Right atrium auricular region (tissue), 2 donors: ENCODE measurements at regions not wholly inside any gene's neighbourhood (a gene's known extent, or its start where the extent isn't known, plus 50 kb on each side); places are given as distances from the start of the nearest gene placed in this dataset.

ENCODE experiments used
- DNase-seq: peaks from one replicate; pipeline ENCODE4 v3.0.0-alpha.2; 2019; ENCODE audit warnings: low spot score
- H3K27ac ChIP-seq, 2 donors: fragments of 200-600 bp; sonication (generic); 1 replicate in 1 of 2; 2 replicates in 1 of 2; pipeline ENCODE4 v1.5.1; 2016 to 2019
- H3K27me3 ChIP-seq, 2 donors: fragments of 200-600 bp; sonication (generic); one replicate each; pipeline versions ENCODE4 v1.5.1 to v1.6.0; 2017 to 2019
- H3K36me3 ChIP-seq: fragments of 200-600 bp; sonication (generic); one replicate; pipeline ENCODE4 v1.5.1; 2016
- H3K4me1 ChIP-seq, 2 donors: fragments of 200-600 bp; sonication (generic); one replicate each; pipeline versions ENCODE4 v1.5.1 to v1.6.0; 2017 to 2019
- H3K4me3 ChIP-seq, 2 donors: fragments of 200-600 bp; sonication (generic); 1 replicate in 1 of 2; 2 replicates in 1 of 2; pipeline ENCODE4 v1.5.1; 2017 to 2019; ENCODE audit warnings: mild to moderate bottlenecking in 1 of 2, moderate library complexity in 1 of 2
- H3K9me3 ChIP-seq, 2 donors: fragments of 200-600 bp; sonication (generic); one replicate each; pipeline ENCODE4 v1.5.1; 2019
- TF ChIP-seq, protein P1 (sequence below), 2 donors: fragments of 200-600 bp; sonication (generic); IDR thresholded peaks; one replicate each; pipeline ENCODE4 v1.5.1; 2019; ENCODE audit warnings: antibody characterized with exemption in 2 of 2

DNA sequence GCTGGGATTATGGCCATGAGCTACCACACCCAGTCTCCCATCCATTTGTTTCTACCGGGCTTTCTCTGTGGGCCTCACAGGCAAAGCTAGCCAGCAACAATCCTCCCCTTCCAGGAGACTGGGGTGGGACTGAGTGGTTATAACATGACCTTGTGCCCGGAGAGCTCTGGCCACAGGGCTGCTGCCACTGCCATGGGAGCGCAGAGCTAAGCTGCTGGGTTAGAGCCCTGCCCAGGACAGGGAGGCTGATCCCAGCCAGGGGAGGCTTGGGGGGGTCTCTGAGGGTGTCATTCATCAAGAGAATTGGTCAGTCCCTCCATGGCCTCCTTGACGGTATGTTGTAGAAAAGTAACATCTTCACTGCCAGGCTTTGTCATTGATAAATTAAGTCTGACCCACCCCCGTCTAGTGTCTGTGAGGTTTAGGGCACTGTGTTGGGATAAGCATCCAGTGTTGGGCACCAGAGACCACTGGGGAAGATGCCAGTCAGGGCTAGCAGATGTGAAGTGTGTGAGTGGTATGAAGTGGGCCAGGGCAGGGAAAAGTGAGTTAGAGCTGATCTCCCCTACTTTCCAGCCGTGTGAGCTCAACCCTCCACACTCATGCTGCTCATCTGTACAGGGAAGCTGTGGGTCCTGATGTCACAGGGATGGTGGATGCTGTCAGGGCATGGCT is 368.4 kb upstream of the HS6ST1 start:
- peak; percentile 54 for DNase-seq
- TF ChIP-seq, protein P1, sequence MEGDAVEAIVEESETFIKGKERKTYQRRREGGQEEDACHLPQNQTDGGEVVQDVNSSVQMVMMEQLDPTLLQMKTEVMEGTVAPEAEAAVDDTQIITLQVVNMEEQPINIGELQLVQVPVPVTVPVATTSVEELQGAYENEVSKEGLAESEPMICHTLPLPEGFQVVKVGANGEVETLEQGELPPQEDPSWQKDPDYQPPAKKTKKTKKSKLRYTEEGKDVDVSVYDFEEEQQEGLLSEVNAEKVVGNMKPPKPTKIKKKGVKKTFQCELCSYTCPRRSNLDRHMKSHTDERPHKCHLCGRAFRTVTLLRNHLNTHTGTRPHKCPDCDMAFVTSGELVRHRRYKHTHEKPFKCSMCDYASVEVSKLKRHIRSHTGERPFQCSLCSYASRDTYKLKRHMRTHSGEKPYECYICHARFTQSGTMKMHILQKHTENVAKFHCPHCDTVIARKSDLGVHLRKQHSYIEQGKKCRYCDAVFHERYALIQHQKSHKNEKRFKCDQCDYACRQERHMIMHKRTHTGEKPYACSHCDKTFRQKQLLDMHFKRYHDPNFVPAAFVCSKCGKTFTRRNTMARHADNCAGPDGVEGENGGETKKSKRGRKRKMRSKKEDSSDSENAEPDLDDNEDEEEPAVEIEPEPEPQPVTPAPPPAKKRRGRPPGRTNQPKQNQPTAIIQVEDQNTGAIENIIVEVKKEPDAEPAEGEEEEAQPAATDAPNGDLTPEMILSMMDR (IDR thresholded peaks at IDR 0.05): no peak
- Histone ChIP-seq H3K4me3 (no peak overlapping the region), H3K27ac (no peak overlapping the region), H3K9me3 (no peaks in the 10 kb centered on the region), H3K36me3 (no peaks in the 10 kb centered on the region), H3K4me1 (no peaks in the 10 kb centered on the region), H3K27me3 (no peaks in the 10 kb centered on the region)

DNA sequence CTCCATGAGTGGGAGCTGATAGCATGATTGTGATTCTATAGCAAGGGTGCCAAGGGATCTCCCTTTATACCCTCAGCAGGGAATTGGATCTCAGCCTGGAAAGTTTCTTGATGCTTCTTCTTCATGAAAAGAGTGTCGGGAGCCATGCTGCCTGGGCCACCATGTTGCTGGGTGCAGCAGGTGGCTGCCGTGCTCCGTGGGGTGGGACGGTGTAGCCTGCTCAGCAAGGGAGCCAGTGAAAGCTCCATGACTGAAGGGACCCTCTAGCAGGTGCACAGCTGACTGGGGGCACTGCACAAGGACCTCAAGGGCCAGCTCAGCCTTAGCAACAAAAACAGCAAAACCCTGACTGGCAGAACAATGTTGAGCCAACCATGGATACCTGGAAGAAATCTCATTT is 368.9 kb upstream of the HS6ST1 start:
- Histone ChIP-seq H3K9me3 (no peaks in the 10 kb centered on the region), H3K27ac (no peak overlapping the region), H3K36me3 (no peaks in the 10 kb centered on the region), H3K4me1 (no peaks in the 10 kb centered on the region), H3K4me3 (no peak overlapping the region), H3K27me3 (no peaks in the 10 kb centered on the region)
- DNase-seq: peak; percentile 26
- TF ChIP-seq, protein P1 (IDR thresholded peaks at IDR 0.05): no peak

DNA sequence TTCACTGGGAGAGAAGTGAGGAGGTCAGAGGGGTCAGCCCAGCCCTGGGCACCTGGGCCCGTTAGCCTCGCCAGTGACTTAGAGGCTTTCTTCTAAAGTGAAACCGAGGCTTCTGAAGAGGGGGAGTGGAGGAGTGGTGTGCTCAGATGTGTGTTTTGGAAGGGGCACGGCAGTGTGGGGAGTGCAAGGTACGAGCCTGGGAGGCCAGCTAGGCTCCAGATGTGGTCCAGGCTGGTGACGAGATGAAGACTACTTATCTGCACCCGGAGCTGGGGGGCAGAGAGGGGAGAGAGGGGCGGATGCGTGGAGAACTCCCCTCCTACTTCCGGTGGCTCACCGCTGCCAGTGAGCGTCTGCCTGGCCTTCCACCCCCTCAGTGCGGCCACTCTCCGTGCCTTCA is 371.3 kb upstream of the HS6ST1 start:
- peak; percentile 30 for DNase-seq
- H3K4me3 ChIP-seq: no peak overlapping the region
- TF ChIP-seq, protein P1 (IDR thresholded peaks at IDR 0.05): no peak
- H3K36me3 ChIP-seq: no peaks in the 10 kb centered on the region
- H3K4me1 ChIP-seq: no peaks in the 10 kb centered on the region
- H3K27me3 ChIP-seq: no peaks in the 10 kb centered on the region
- H3K27ac ChIP-seq: no peak overlapping the region
- H3K9me3 ChIP-seq: no peaks in the 10 kb centered on the region

DNA sequence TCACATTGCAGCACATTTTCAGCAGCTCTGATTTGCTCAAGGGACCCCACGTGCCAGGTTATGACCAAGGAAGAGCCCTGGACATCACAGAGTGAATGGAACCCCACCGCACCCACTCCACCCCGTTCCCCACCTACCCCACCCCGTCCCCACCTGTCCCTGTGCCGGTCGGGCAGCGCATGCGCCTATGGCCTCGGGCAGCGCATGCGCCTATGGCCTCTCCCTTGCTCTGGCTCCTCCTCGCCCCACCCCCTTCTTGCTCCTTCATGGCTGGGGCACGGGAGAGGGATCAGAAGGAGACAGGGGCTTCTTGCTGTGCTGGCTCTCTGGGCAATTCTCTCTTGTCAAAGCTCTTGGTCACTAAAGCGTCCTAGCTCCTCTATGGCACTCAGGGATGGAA is 371.8 kb upstream of the HS6ST1 start:
- no peaks in the 10 kb centered on the region for H3K9me3 ChIP-seq
- peak; percentile 38 for DNase-seq
- TF ChIP-seq, protein P1 (IDR thresholded peaks at IDR 0.05): no peak
- no peak overlapping the region for H3K27ac ChIP-seq
- no peaks in the 10 kb centered on the region for H3K36me3 ChIP-seq
- H3K4me1 ChIP-seq: no peaks in the 10 kb centered on the region
- no peaks in the 10 kb centered on the region for H3K27me3 ChIP-seq
- no peak overlapping the region for H3K4me3 ChIP-seq

DNA sequence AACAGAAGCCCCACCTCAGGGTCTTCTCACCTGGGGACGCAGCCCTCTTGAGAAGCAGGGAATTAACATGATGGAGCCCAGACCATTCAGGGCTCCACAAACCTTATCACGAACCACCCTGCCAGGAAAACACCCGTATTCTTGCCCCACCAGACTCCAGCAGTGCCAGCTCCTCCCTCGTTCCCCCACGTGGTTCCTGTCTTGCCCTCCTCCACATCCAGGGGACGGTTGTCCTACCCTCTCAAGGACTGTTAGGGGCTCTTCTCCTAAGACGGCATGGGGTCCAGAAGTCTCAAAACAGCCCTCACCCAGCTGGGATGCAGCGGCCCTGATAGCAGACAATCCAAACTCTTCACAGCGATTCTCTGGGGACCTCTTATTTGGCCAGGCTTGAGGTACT is 372.2 kb upstream of the HS6ST1 start:
- Histone ChIP-seq H3K27me3 (no peaks in the 10 kb centered on the region), H3K36me3 (no peaks in the 10 kb centered on the region), H3K9me3 (no peaks in the 10 kb centered on the region), H3K27ac (no peak overlapping the region), H3K4me1 (no peaks in the 10 kb centered on the region), H3K4me3 (no peak overlapping the region)
- no peak for DNase-seq
- TF ChIP-seq, protein P1 (IDR thresholded peaks at IDR 0.05): no peak

DNA sequence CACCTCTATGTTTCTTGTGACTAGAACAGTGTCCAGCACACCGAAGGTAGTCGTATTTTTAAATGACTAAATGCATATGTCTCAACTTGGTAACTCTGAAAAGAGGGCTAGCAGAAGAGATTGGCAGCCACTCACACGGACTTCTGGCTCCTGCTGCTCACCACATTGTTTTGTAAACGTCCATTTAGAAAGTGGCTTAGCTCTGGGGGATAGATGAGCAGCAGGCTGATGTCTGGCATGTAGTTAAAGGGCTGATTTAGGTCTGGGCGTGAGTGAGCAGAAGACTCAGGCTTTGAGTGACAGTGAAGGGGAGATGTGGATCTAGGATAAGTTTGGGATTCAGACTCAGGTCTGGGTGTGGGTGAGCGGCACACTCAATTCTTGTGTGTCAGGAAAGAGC is 372.9 kb upstream of the HS6ST1 start:
- Histone ChIP-seq H3K4me1 (no peaks in the 10 kb centered on the region), H3K27ac (no peak overlapping the region)

More for the DNA sequence above, 372.9 kb upstream of the HS6ST1 start:
- Histone ChIP-seq H3K9me3 (no peaks in the 10 kb centered on the region), H3K4me3 (no peak overlapping the region), H3K27me3 (no peaks in the 10 kb centered on the region), H3K36me3 (no peaks in the 10 kb centered on the region)
- DNase-seq: peak; percentile 23
- TF ChIP-seq, protein P1 (IDR thresholded peaks at IDR 0.05): no peak
